A673 (cell line): ENCODE measurements at regions not wholly inside any gene's neighbourhood (a gene's known extent, or its start where the extent isn't known, plus 50 kb on each side); places are given as distances from the start of the nearest gene placed in this dataset.
"Not testable (repeated sequence)": the region's sequence is repeated elsewhere in the genome, so short reads cannot be mapped to it uniquely, and the experiment has no call there.

Experiments used
- BruUV-seq: library from RNA; stranded (reverse); fragments of 400-500 nt; replicated peaks from 2 replicates; lab custom pipeline; 2021; lab: Mats Ljungman, UMichigan
- CTCF ChIA-PET: fragments of 300-600 bp; sonication (Branson Sonifier 250); formaldehyde crosslinking; loops from one replicate; lab custom pipeline; 2022; ENCODE audit warnings: antibody characterized with exemption; lab: Charles Lee
- POLR2A ChIA-PET: fragments of 300-600 bp; sonication (Branson Sonifier 250); formaldehyde crosslinking; loops from one replicate; lab custom pipeline; 2022; ENCODE audit warnings: antibody characterized with exemption; ENCODE audit not compliant: low non-redundant PET; lab: Charles Lee
- DNase-seq: peaks from one replicate; pipeline ENCODE4 v3.0.0-alpha.2; 2015; ENCODE audit warnings: low spot score
- H3K27ac ChIP-seq: fragments of 200-600 bp; sonication (generic); 2 replicates; pipeline ENCODE4 v1.5.1; 2016; ENCODE audit warnings: mixed run types, low read depth, mild to moderate bottlenecking, mixed read lengths, antibody characterized with exemption, low read length; ENCODE audit not compliant: poor library complexity, severe bottlenecking
- H3K27me3 ChIP-seq: fragments of 200-600 bp; sonication (generic); replicated peaks from 2 replicates; pipeline ENCODE4 v1.6.1; 2017; ENCODE audit warnings: mixed run types, low read depth, mild to moderate bottlenecking, mixed read lengths, antibody characterized with exemption, low read length; ENCODE audit not compliant: insufficient read depth, poor library complexity
- H3K36me3 ChIP-seq: fragments of 200-600 bp; sonication (generic); 2 replicates; pipeline ENCODE4 v1.6.1; 2016; ENCODE audit warnings: mixed run types, mild to moderate bottlenecking, mixed read lengths, antibody characterized with exemption, low read length; ENCODE audit not compliant: insufficient read depth, poor library complexity, severe bottlenecking
- H3K4me1 ChIP-seq: fragments of 200-600 bp; sonication (generic); 2 replicates; pipeline ENCODE4 v1.6.1; 2017; ENCODE audit warnings: mixed run types, mild to moderate bottlenecking, mixed read lengths, antibody characterized with exemption, low read length; ENCODE audit not compliant: insufficient read depth, poor library complexity, severe bottlenecking
- H3K4me3 ChIP-seq: fragments of 200-600 bp; sonication (generic); 2 replicates; pipeline ENCODE4 v1.5.1; 2016; ENCODE audit warnings: low read depth, mixed run types, mild to moderate bottlenecking, mixed read lengths, low read length; ENCODE audit not compliant: poor library complexity, severe bottlenecking
- H3K9me3 ChIP-seq: fragments of 200-600 bp; sonication (generic); 2 replicates; pipeline ENCODE4 v1.6.1; 2016; ENCODE audit warnings: mixed run types, low read depth, mild to moderate bottlenecking, mixed read lengths, antibody characterized with exemption, low read length; ENCODE audit not compliant: poor library complexity, severe bottlenecking
- EZH2 ChIP-seq: fragments of 200-600 bp; sonication (generic); IDR thresholded peaks from 2 replicates; pipeline ENCODE4 v1.6.1; 2017; ENCODE audit warnings: borderline replicate concordance, low read depth, mild to moderate bottlenecking, mixed read lengths, antibody characterized with exemption, low read length; ENCODE audit not compliant: poor library complexity, severe bottlenecking
- intact Hi-C: fragments of 100-400 bp; cut with micrococcal nuclease; formaldehyde crosslinking; loops from one replicate; pipeline ENCODE4 v1.10.0; 2022; ENCODE audit not compliant: unreplicated experiment
- TF ChIP-seq, protein P1 (sequence below): fragments of 300-800, 200-600 bp; sonication (generic); conservative IDR thresholded peaks from 2 replicates; pipeline ENCODE4 v1.5.1; 2017; ENCODE audit warnings: low read depth, mild to moderate bottlenecking, antibody characterized with exemption, low read length, moderate library complexity, mixed read lengths

GRCh38 chr15:79778378-79778990 lies 118.3 kb downstream of the MTHFS start:
- no peaks in the 10 kb centered on the region for H3K36me3 ChIP-seq
- BruUV-seq, result no TSS peak
- ChIA-PET POLR2A (no interaction called here), CTCF (no interaction called here)
- H3K9me3 ChIP-seq, result peaks cover 6% of the 10 kb centered on the region
- DNase-seq, result no peak
- H3K27me3 ChIP-seq, result no peaks in the 10 kb centered on the region
- H3K4me3 ChIP-seq, result no peak overlapping the region
- TF ChIP-seq, protein P1, sequence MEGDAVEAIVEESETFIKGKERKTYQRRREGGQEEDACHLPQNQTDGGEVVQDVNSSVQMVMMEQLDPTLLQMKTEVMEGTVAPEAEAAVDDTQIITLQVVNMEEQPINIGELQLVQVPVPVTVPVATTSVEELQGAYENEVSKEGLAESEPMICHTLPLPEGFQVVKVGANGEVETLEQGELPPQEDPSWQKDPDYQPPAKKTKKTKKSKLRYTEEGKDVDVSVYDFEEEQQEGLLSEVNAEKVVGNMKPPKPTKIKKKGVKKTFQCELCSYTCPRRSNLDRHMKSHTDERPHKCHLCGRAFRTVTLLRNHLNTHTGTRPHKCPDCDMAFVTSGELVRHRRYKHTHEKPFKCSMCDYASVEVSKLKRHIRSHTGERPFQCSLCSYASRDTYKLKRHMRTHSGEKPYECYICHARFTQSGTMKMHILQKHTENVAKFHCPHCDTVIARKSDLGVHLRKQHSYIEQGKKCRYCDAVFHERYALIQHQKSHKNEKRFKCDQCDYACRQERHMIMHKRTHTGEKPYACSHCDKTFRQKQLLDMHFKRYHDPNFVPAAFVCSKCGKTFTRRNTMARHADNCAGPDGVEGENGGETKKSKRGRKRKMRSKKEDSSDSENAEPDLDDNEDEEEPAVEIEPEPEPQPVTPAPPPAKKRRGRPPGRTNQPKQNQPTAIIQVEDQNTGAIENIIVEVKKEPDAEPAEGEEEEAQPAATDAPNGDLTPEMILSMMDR, result no peak
- no peak for TF ChIP-seq EZH2
- H3K27ac ChIP-seq, result no peak overlapping the region
- H3K4me1 ChIP-seq, result no peaks in the 10 kb centered on the region
- intact Hi-C loops, result no loop called here

DNA sequence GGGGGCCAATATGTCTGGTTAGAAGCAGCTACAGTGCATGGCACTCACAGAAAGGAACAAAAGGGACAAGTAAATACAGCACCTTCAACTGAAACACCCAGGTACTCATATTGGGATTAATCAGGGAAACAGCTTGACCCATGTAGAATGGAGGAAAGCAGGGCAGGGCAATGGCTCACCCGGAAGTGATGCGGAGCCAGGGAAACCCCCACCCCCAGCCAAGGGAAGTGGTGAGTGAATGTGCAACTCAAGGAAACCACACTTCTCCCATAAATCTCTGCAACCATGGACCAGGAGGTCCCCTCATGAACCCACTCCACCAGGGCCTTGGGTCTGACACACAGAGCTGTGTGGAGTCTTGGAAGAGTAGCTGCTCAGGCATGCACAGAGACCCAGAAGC lies 117.1 kb downstream of the MTHFS start:
- no peak for DNase-seq
- no peak overlapping the region for H3K27ac ChIP-seq
- POLR2A ChIA-PET, result interaction anchor here (0.6 kb wide), 1 partner anchor 259 kb away, joined by 3 read pairs; no protein-coding TSS in a partner anchor
- intact Hi-C loops, result no loop called here
- no peaks in the 10 kb centered on the region for H3K27me3 ChIP-seq
- no peaks in the 10 kb centered on the region for H3K4me1 ChIP-seq
- H3K9me3 ChIP-seq, result peaks cover 6% of the 10 kb centered on the region
- no peaks in the 10 kb centered on the region for H3K36me3 ChIP-seq
- no peak for TF ChIP-seq EZH2
- TF ChIP-seq, protein P1, result no peak
- H3K4me3 ChIP-seq, result no peak overlapping the region
- CTCF ChIA-PET, result no interaction called here
- BruUV-seq, result no TSS peak

- DNase-seq, H3K4me3 ChIP-seq, H3K4me1 ChIP-seq, H3K27me3 ChIP-seq, BruUV-seq, intact Hi-C loops, CTCF ChIA-PET, H3K36me3 ChIP-seq, H3K27ac ChIP-seq, H3K9me3 ChIP-seq: not testable (repeated sequence)
- POLR2A ChIA-PET, result interaction anchor here (0.6 kb wide), 1 partner anchor 141 kb away, joined by 3 read pairs; no protein-coding TSS in a partner anchor
Measured at GRCh38 chr15:79782307-79782706, 114.5 kb downstream of the MTHFS start.
